ENCODE measurements at regions not wholly inside any gene's neighbourhood (a gene's known extent, or its start where the extent isn't known, plus 50 kb on each side); places are given as distances from the start of the nearest gene placed in this dataset.

GRCh38 chr4:114535725-114536124 lies 62.9 kb upstream of the UGT8 start:
- Histone ChIP-seq H3K36me3 (ENCODE audit: control insufficient read depth in 2 of 3, insufficient read depth in 3 of 3, low read length in 3 of 3) (no peaks in the 10 kb centered on the region), H3K9ac (ENCODE audit: low read length in 3 of 3) (no peak overlapping the region), H3K9me3 (ENCODE audit: control insufficient read depth in 2 of 3, insufficient read depth in 1 of 3, low read length in 3 of 3) (no peaks in the 10 kb centered on the region), H3K4me3 (ENCODE audit: low read length in 3 of 3) (no peak overlapping the region), H3K4me1 (ENCODE audit: control insufficient read depth in 2 of 3, insufficient read depth in 2 of 3, low read depth in 1 of 3, low read length in 3 of 3) (no peaks in the 10 kb centered on the region), H3K27ac (ENCODE audit: low read depth in 2 of 2, low read length in 2 of 2) (no peak overlapping the region), H3K27me3 (ENCODE audit: control insufficient read depth, insufficient read depth, low read length) (no peaks in the 10 kb centered on the region)
- DNase-seq: no peak
- no peak for FAIRE-seq
- intact Hi-C loops (cut with DNase I): no loop called here
- TF ChIP-seq CTCF (IDR thresholded peaks at IDR 0.05; ENCODE audit: borderline replicate concordance, extremely low read depth, insufficient read depth): no peak

GRCh38 chr4:114537352-114537751 lies 61.3 kb upstream of the UGT8 start:
- Histone ChIP-seq H3K9ac (ENCODE audit: low read length in 3 of 3) (no peak overlapping the region), H3K9me3 (ENCODE audit: control insufficient read depth in 2 of 3, insufficient read depth in 1 of 3, low read length in 3 of 3) (no peaks in the 10 kb centered on the region), H3K27me3 (ENCODE audit: control insufficient read depth, insufficient read depth, low read length) (no peaks in the 10 kb centered on the region), H3K4me3 (ENCODE audit: low read length in 3 of 3) (no peak overlapping the region), H3K36me3 (ENCODE audit: control insufficient read depth in 2 of 3, insufficient read depth in 3 of 3, low read length in 3 of 3) (no peaks in the 10 kb centered on the region), H3K27ac (ENCODE audit: low read depth in 2 of 2, low read length in 2 of 2) (no peak overlapping the region), H3K4me1 (ENCODE audit: control insufficient read depth in 2 of 3, insufficient read depth in 2 of 3, low read depth in 1 of 3, low read length in 3 of 3) (no peaks in the 10 kb centered on the region)
- intact Hi-C loops (cut with DNase I): no loop called here
- no peak for DNase-seq
- no peak for FAIRE-seq
- no peak for TF ChIP-seq CTCF (IDR thresholded peaks at IDR 0.05; ENCODE audit: borderline replicate concordance, extremely low read depth, insufficient read depth)

- Histone ChIP-seq H3K9me3 (ENCODE audit: control insufficient read depth in 2 of 3, insufficient read depth in 1 of 3, low read length in 3 of 3) (no peaks in the 10 kb centered on the region), H3K4me1 (ENCODE audit: control insufficient read depth in 2 of 3, insufficient read depth in 2 of 3, low read depth in 1 of 3, low read length in 3 of 3) (no peaks in the 10 kb centered on the region), H3K27ac (ENCODE audit: low read depth in 2 of 2, low read length in 2 of 2) (no peak overlapping the region), H3K27me3 (ENCODE audit: control insufficient read depth, insufficient read depth, low read length) (no peaks in the 10 kb centered on the region), H3K9ac (ENCODE audit: low read length in 3 of 3) (no peak overlapping the region), H3K4me3 (ENCODE audit: low read length in 3 of 3) (no peak overlapping the region), H3K36me3 (ENCODE audit: control insufficient read depth in 2 of 3, insufficient read depth in 3 of 3, low read length in 3 of 3) (no peaks in the 10 kb centered on the region)
- DNase-seq (no peak), FAIRE-seq (no peak)
- no peak for TF ChIP-seq CTCF (IDR thresholded peaks at IDR 0.05; ENCODE audit: borderline replicate concordance, extremely low read depth, insufficient read depth)
- intact Hi-C loops (cut with DNase I): no loop called here
These were observed 60.5 kb upstream of the UGT8 start for GRCh38 chr4:114538012-114538617.

GRCh38 chr4:114539985-114540384 lies 58.6 kb upstream of the UGT8 start:
- Histone ChIP-seq H3K4me1 (ENCODE audit: control insufficient read depth in 2 of 3, insufficient read depth in 2 of 3, low read depth in 1 of 3, low read length in 3 of 3) (no peaks in the 10 kb centered on the region), H3K4me3 (ENCODE audit: low read length in 3 of 3) (no peak overlapping the region), H3K9ac (ENCODE audit: low read length in 3 of 3) (no peak overlapping the region), H3K27ac (ENCODE audit: low read depth in 2 of 2, low read length in 2 of 2) (no peak overlapping the region), H3K27me3 (ENCODE audit: control insufficient read depth, insufficient read depth, low read length) (no peaks in the 10 kb centered on the region), H3K9me3 (ENCODE audit: control insufficient read depth in 2 of 3, insufficient read depth in 1 of 3, low read length in 3 of 3) (no peaks in the 10 kb centered on the region), H3K36me3 (ENCODE audit: control insufficient read depth in 2 of 3, insufficient read depth in 3 of 3, low read length in 3 of 3) (no peaks in the 10 kb centered on the region)
- intact Hi-C loops (cut with DNase I): no loop called here
- no peak for TF ChIP-seq CTCF (IDR thresholded peaks at IDR 0.05; ENCODE audit: borderline replicate concordance, extremely low read depth, insufficient read depth)
- FAIRE-seq: no peak
- no peak for DNase-seq
